Hematopoietic multipotent progenitor cell (in vitro differentiated cells): ENCODE measurements at regions not wholly inside any gene's neighbourhood (a gene's known extent, or its start where the extent isn't known, plus 50 kb on each side); places are given as distances from the start of the nearest gene placed in this dataset.
"Not testable (repeated sequence)": the region's sequence is repeated elsewhere in the genome, so short reads cannot be mapped to it uniquely, and the experiment has no call there.

ENCODE experiments used
- DNase-seq, 3 donors: peaks; one replicate each; pipeline ENCODE4 v3.0.0-alpha.2; 2011 to 2015; ENCODE audit warnings: low read depth in 2 of 3, low spot score in 2 of 3

DNA sequence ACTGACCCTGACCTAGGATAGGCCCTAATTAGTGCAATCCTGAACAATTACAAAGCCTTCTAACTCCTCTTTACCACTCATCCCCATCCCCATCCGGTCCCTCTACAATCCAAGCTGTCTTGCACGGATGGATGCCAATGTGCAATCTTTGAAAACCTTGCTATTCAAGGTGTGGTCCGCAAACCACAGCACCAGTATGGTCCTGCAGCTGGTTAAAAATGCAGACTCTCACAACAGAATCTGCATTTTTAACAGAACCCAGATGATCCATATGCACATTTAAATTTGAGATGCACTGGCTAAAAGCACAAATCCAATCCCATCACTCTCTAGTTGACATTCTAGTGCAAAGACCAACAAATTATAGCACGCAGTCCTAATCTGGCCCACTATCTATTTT lies 230.6 kb upstream of the KRR1 start:
- DNase-seq: no peak

DNA sequence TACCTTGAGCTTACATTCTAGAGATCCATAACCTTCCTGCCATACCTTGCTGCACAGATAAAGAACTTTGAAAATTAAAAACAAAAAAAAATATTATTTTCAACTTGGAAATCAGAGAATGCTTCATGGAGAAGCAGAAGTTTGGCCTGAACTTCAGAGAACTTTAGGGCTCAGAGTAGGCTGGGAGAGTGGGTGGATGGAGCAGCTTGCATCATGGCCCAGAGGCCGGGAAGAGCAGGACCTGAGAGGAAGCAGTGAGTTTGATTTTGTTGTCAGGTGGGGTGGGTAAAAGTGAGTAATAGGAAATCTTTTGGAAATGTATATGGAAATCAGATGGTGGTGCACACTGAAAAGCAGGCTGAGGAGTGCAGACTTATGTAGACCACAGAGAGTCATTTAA lies 228.5 kb upstream of the KRR1 start:
- no peak for DNase-seq

DNA sequence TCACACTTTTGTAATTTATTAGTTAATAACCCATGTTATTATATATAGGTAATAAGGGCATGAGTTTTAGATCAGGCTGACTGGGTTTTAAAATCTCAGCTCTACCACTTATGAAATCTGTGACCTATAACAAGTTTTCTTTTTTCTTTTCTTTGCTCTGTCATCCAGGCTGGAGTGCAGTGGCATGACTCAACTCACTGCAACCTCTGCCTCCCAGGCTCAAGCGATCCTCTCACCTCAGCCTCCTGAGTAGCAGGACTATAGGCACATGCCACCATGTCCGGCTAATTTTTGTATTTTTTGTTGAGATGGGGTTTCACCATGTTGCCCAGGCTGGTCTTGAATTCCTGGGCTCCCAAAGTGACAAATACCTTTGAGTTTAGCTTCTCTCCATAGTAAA lies 227.7 kb upstream of the KRR1 start:
- not testable (repeated sequence) for DNase-seq

DNA sequence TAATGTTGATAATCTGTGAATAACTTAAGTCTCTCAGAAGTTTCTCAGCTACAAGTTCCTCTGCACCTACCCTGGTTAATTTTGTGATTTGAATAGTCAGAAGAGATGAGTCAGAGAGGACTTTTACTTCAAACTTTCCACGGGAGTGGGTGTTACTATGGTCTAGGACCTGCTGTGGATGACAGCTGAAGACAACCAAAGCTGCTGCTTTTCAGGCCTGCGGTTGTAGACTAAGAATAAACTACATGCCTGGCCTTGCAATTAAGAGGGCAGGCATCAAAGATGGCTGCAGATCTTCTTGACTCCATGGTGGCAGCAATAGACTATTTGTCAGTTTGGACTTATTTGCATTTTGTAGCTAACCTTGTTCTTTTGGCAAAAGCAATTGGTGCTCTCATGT lies 227.1 kb upstream of the KRR1 start:
- DNase-seq: no peak

DNA sequence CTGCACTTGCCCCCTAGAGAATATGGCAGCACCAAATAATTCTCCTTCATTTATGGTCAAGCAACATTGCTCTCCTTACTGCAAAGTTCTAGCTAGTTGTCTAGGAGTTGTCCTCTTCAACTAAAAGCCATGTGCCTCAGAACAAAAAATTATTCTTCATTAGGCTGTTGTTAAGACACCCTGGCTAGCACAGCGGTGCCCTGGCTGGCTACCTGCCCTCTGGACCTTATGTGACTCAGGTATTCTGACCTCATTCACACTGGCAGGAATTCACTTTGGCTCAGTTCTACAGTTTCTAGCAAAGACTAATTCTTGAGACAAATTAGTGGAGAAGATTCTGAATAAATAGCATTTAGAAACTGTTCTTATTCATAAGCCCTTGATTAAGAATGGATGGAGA lies 224.4 kb upstream of the KRR1 start:
- DNase-seq: no peak

DNA sequence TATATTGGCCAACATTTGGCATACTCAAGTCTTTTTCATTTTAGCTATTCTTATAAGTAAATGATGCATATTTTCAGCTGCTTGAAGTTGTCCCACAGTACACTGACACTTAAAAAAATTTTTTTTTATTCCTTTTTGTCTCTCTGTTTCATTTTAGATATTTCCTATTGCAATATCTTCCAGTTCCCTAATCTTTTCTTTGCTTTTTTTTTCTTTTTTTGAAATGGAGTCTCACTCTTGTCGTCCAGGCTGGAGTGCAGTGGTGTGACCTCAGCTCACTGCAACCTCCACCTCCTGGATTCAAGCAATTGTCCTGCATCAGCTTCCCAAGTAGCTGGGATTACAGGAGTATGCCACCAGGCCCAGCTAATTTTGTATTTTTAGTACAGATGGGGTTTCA lies 217.4 kb upstream of the KRR1 start:
- DNase-seq: no peak

DNA sequence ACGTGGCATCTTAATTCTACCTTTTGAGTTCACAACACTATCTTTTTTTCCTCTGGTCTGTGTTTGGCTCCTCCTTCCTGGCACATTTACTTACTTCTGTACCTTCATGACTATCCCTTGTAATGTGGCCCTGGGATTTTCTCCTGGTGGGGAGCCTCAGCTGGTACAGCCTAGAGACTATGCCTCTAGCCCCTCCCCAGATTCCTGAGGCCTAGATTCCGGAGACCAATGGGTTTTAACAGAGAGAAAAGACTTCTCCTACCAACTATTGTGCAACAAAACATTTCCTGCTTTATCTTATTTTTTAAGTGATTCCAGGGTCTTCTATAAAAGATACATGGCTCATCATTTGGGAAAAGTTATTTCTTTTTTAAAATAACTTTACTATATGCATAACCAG lies 216.2 kb upstream of the KRR1 start:
- no peak for DNase-seq

DNA sequence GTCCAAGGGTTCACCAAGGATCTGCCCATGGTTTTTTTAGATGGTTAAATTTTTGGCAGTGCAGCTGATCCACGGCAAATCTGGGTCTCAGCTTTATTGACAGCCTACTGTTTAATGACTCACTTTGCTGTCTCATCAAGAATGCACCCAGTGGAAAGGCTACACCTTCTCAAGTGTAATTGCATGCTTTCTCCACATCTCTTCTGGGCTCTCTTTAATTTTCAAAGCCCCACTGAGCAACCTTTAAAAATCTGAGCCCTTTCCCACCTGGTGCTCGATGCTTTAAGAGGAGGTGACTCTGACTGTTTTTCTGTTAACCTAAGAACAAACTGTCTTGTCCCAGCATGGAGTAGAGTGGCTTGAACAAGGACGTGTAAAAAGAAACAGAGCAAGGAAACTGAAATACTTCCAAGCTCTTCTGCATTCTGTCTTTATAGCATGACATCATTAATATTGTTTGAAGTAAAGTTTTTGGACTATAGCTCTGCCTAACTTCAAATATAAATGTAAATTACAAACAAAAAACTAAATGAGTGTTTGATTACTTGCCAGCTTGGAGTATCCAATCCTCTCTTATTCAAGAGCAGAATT lies 214.2 kb upstream of the KRR1 start:
- no peak for DNase-seq

DNA sequence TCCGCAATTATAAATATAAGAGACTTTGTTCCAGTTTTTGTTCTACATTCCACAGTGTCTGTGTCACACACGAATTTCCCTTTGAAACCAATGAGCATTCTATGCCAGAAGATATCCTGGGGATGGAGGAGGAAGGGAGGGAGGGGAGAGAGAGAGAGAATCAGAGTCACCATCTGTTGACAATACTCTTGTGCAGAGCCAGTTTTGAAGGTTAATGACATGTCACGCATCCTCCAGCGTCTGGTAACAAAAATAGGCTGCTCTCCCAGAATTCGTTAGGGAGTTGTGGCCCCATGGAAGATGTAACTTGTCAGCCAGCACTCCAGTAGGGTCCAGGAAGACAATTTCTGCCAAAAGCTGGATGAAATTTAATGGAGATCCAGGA lies 213.5 kb upstream of the KRR1 start:
- DNase-seq: no peak

DNA sequence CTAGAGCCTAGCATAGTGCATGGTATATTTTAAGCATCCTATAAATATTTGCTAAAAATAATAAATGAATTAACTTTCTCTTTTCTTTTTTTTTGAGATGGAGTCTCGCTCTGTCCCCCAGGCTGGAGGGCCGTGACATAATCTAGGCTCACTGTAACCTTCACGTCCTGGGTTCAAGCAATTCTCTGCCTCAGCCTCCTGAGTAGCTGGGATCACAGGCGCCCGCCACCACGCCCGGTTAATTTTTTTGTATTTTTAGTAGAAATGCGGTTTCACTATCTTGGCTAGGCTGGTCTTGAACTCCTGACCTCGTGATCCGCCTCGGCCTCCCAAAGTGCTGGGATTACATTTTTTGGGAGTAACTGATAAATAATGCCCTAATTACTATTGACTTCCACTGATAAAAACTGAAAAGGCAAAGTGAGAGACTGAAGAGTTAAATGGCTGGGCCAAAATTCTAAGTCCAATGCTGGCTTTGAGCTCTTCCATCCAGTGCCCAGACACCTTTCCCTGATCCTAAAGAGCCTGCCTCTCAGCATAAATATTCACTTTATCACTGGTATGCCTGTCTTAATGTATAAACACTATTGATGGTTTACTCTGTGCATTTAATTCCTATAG lies 213.0 kb upstream of the KRR1 start:
- no peak for DNase-seq

DNA sequence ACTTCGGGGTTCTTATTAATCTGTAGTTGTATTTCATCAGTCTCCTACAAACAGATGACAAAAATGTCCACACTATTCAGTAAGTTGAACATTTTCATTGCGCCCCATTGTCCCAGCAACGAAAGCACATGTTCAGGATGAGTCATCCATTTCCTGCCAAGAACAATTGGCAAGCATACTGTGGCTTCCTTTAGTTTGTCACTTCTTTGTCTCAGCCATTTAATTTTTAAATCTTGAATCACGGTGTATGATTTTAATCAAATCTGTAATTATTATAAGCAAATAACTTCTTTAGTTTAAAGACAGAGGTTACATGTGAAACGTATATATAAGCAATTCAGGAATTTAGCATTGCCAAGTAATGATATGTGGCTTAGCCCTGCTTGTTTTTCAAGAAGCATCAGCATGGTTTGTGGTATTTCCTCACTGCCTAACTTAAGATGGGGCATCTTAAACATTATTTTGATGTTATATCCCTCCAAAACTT lies 211.3 kb upstream of the KRR1 start:
- DNase-seq: peak in 2 of 3 donors; percentile 69 to 86

DNA sequence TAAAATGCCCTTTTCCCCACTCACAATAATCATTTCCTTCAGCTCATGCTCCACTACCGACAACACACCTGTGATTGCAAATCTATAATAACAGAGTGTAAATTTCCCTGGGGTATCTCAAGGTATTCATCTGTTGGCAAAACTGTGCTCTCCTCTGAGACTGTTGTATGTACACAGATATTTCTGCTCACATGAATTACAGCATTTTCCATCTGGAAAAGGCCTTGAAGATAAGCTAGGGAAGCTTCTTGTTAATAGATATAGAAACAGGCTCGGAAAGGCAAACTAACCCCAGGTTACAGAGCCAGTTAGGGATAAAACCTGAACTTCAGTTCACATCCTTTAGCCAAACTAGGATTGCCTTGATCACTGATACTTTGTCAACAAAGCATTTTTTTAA lies 210.4 kb upstream of the KRR1 start:
- no peak for DNase-seq

DNA sequence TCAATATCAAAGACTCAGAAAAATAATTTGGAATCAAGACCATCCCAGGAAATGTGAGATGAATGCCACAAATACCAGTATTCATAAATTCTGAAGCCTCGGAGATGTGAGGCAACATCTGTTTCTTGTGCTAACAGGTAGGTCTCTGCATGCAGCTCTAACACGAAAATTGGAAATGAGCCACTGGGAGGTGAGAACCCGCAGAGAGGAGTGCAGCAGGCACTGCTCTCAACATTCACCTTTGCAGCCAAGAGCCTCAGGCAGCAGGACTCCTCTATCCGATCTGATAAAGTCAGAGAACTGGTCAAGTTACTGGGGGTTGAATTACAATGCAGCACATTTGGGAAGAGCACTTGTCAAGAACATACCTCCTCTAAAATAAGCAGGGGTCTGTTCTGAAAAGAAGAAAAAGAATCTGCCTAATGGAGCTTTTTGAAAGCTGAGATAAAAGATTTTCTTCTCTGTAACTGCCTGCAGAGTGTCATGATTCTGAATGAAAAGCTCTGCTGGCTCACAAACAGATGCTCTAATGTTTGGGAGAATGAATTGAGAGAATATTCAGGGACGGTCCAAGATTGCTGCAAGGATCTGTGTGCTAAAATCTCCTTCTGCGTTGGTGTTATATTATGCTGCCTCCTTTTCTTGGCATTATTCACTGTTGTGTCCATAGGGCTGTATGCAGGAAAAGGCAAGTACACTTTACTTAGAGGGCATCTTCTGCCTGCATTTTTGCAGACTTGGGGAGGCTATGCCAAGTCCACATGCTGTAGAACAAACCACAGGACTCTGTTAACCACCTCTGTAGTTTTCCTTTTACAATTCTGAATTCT lies 209.6 kb upstream of the KRR1 start:
- no peak for DNase-seq

DNA sequence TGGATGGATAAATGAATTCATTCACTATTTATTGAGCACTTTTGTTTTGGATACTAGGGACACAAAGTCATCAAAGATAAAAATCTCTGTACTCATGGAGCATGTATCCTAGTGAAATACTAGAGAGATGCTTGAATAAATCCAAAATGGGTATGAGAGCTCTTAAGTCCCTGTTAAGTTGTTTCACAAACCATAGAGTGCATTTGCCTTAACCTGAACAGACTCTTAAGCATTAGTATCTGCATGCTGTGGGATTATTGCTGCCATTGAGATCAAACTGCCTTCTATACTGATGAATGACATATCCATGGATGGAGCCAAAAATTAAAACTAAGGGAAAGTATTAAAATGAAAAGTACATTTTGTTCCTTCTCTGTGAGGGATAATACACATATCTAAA lies 206.5 kb upstream of the KRR1 start:
- no peak for DNase-seq

DNA sequence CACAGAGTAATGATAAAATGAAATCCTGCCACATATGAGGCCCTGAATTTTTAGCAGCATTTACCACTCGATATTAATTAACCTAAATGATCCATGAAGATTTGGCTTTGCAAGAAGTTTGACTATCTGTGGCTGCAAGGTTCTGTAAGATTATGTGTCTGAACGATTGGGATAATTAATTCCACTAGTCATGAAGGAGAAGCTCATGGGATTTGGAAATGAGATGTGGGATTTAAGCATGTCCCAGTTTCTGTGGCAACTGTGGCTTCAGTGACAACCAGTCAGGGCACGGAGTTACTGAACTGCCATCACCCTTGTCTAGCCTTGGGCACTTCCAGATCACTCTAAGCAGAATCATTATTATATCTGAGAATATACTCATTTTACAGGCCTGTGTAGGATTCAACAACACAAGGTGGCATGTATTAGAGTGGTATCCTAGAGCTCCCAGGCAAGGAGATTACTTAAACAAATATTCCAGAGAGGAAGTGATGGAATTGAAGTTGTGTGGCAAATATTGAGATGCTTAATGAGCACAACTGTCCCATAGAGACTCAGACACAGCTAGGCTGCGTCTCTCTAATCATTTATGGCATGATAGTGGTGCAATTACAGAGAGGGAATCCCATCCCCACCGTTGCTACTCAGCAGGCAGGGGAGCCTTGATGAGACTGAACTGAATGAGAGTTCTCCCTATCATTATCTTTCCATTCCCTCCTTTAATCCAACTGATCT lies 205.0 kb upstream of the KRR1 start:
- DNase-seq: no peak

DNA sequence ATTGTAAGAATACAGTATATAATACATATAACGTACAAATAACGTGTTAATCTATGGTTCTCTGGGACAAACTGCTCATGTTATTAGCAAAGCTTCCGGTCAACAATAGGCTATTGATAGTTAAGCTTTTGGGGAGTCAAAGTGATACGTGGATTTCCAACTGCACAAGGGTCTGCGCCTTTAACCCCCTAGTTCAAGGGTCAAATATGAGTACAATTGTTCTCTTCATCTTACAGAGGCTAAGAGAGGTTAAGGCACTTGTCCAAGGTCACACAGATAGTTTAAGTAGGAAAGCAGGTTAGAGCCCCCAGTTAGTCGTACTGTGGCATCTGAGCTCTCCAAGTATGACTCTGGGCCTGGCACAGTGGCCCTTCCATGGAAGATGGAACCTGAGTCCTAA lies 204.3 kb upstream of the KRR1 start:
- DNase-seq: no peak

DNA sequence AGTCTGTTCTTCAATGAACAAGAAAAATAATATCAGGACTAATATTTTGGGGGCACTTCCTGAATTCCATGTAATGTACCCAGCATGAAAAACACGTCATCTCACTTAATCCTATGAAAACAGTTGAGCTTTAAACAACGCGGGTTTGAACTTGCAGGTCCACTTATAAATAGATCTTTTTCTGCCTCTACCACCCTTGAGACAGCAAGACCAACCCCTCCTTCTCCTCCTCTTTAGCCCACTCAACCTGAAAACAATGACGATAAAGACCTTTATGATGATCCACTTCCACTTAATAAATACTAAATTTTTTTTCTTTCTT lies 203.9 kb upstream of the KRR1 start:
- DNase-seq: no peak

DNA sequence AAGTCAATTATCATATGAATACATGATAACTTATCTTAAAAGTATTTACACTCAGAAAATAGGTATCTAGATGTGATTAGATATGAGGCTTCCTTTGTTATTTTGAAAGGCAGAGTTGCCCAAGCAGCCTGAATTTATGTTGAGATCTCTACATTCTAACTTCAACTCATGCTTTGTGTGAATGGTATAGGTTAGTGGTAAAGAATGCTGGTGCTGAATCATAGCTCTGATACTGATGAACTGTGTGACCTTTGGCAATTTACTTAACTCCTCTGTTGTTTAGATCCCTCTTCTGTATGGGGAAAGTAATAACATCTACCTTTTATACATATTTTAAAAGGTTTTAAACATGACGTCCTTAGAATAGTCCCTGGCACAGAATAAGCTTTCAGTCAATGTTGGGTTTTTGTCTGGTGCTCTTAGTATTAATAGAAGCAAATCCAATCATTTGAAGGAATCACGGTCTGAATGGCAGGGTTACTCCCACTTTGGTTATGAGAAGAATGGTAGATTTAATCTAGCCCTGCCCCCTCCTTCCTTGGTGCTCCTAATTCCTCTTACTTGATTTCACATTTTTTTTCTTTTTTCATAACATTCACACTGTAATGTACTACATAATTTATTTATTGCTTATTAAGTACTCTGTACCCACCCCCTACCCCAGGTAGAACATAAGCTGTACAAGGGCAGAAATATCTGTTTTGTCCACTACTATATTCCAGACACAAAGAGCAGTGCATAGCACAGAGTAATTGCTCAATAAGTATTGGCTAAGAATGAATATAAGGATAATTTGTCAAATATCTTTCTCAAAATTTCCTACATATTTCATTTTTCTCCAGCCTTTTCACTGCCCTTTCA lies 203.3 kb upstream of the KRR1 start:
- no peak for DNase-seq

DNA sequence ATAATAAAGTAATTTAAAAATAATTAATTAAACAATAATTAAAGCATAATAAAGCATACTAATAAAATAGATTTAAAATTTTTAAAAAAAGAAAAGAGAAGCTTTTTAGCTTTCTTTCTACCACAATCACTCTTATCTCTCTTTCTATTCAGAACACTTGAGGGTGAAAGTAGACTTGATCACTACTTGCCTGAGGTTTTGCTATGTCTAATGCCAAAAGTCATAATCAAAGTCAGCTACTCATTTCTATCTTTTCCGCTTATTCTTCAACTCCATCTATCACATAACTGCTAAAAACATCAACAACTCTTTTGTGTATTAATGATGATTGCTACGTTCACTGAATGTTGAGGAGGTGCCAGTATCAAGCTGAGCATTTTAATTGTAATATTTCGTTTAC lies 202.0 kb upstream of the KRR1 start:
- DNase-seq: no peak

DNA sequence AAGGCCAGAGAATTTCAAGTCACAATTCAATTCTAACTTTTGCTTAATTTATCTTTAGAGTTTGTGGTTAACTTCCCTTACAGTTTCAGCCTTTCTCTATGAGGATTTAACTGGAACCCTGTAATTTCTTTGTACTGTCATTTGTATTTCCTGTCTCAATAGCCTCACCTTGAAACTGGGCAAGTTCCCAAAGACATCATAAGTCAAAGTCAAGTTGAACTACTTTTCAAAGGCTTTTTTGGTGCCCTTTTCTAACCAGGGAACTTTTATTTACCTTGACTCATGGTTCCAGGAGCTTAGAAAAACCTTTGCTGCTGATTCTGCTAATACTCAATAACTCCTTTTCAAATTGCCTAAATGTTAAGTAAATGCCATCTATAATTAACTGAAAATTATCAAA lies 200.8 kb upstream of the KRR1 start:
- DNase-seq: no peak

DNA sequence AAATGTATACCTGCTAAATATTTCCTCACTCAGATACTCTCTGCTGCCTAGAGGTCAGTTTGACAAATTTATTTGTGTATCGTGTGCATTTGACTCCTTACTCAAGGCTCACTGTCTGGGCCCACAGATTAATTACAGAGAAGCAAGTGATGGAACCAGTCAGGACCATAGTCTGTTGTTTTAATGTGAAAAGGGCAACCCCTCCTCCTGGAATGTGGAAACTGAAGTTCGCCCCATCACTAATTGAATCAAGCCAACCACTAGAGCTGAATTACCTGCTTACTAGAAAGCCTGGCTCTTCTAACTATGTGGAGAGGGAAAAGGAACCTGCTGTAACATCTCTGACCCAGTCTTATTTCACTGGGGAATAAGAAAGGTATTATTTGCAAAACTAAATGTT lies 199.9 kb upstream of the KRR1 start:
- DNase-seq: no peak
